ENCODE measurements at regions not wholly inside any gene's neighbourhood (a gene's known extent, or its start where the extent isn't known, plus 50 kb on each side); places are given as distances from the start of the nearest gene placed in this dataset.

- TF ChIP-seq POLR2A (IDR thresholded peaks at IDR 0.05), result no peak
- no peak for TF ChIP-seq CTCF (IDR thresholded peaks at IDR 0.05)
These were observed 161.3 kb downstream of the RTP5 start for GRCh38 chr2:242030858-242031257.
